GM12874 (cell line): ENCODE measurements at regions not wholly inside any gene's neighbourhood (a gene's known extent, or its start where the extent isn't known, plus 50 kb on each side); places are given as distances from the start of the nearest gene placed in this dataset.

ENCODE experiments used
- TF ChIP-seq, protein P1 (sequence below): IDR thresholded peaks from 2 replicates; pipeline ENCODE4 v1.5.1; 2011; ENCODE audit warnings: low read depth, mild to moderate bottlenecking, control low read depth, low read length, moderate library complexity; ENCODE audit not compliant: insufficient read depth

DNA sequence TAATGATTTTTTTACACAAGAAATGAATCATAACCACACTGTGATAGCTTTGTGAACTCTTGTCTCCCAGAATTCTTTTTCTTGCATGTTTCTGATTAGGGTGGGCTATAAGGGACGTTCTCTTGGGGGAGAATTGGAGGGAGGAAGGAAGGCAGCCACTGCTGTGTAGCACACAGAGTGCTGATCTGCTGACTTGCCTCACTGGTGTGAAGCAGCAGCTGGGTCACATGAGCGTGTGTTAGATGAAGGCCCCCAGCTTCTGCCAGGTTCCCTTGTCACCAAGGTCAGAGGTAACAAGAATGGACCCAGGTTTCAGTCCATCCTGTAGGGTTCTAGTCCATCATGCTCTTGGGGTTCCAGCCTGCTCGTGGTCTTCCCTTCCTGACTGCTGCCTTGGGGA is 107.4 kb upstream of the GLI2 start:
- TF ChIP-seq, protein P1, sequence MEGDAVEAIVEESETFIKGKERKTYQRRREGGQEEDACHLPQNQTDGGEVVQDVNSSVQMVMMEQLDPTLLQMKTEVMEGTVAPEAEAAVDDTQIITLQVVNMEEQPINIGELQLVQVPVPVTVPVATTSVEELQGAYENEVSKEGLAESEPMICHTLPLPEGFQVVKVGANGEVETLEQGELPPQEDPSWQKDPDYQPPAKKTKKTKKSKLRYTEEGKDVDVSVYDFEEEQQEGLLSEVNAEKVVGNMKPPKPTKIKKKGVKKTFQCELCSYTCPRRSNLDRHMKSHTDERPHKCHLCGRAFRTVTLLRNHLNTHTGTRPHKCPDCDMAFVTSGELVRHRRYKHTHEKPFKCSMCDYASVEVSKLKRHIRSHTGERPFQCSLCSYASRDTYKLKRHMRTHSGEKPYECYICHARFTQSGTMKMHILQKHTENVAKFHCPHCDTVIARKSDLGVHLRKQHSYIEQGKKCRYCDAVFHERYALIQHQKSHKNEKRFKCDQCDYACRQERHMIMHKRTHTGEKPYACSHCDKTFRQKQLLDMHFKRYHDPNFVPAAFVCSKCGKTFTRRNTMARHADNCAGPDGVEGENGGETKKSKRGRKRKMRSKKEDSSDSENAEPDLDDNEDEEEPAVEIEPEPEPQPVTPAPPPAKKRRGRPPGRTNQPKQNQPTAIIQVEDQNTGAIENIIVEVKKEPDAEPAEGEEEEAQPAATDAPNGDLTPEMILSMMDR = no peak

DNA sequence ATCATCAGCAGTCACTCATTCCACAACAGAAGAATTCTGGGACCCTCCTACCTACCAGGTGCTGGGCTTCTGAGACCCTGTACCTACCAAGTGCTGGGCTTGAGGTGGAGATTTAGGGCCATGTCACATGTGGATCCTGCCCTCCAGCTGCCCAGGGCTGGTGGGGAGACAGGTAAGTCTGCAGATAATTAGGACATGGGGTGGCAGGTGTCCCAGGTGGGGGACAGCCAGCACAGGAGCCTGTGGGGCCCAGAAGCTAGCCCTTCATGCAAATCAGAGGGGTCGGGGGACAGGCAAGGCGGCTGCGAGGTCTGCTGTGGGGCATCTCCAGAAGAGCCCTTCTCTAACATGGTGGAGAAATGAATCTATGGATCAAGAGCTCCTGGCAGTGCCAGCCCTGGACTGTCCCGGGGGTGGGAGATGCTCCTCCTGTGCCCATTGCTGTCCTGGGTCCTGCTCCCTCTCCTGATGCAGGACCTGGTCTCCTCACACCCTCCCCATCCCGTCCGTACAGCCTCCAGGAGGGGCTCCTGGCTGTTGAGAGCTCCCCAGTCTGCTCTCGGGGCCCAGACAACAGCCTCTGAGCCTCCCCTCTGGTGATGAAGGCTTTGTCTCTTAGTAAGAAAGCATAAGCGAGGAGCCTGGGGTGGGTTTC is 106.3 kb upstream of the GLI2 start:
- TF ChIP-seq, protein P1 = no peak

DNA sequence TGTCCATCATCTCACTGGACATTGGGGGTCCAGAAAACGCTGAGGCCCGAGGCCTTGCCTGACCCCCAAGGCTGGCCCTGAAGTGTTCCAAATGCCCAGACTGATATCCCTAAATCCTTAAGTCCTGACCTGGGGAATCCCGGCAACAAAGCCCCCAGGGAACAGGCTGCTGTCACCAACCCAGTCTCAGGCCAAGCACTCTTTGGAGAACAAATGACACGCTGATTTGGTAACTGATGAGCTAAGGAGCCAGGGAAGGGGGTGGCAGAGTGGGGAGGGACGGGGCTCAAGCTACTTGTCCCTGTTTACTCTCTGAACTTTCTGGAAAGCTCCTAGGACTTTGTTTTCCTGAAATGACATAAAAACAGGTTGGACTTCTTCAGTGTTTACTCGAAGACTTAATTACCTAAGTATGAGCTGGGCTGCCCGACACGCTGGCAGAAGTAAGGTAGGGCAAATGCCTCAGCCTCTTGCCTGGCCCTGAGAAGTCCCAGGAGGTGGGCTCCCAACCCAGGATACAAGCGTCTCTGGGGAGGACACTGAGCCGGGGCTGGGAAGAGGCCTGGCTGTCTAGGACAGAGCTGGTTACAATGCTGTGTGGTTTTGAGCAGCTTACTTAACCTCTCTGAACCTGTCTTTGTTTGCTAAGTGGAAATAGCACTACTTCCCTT is 105.5 kb upstream of the GLI2 start:
- TF ChIP-seq, protein P1 = no peak

DNA sequence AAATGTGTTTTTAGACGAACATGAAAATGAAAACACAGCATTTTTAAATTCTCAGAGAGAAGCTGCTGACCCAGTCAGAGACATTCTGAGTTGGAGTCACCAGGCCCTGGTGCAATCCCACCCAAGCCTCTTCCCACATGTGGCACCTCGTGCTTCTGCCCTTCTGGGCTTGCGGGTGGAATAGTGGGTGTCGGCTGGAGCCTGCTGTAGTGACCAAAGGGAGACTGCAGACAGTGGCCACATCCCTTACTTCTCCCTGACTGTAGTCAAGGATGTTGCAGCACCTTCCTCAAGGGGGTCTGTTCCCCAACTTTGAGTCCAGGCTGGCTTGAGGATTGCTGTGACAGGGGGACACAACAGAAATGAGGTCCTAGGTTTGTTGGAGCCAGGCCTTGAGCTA is 104.4 kb upstream of the GLI2 start:
- TF ChIP-seq, protein P1 = no peak

GRCh38 chr2:120631724-120632123 is 103.9 kb upstream of the GLI2 start:
- TF ChIP-seq, protein P1 = no peak

- TF ChIP-seq, protein P1 = no peak
Observed at GRCh38 chr2:120632796-120633646, 102.6 kb upstream of the GLI2 start.

DNA sequence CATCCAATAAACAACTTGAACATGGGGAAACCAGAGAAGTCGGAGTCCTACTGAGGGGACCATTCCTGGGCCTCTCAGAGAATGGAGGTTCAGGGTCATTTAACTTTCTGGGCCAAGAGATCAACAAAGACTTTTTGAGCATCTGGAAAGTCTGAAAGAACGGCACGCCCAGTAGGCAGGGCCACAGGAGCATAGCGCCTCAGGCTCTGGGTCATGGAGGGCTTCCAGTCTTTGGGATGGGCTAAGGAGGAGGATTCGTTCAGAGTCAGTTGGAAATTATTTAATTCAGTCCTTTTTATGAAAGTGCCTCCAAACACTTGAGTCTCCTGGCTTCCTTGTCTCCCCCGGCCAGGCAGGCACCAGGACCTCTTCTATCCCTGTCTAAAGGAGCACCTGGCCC is 101.1 kb upstream of the GLI2 start:
- TF ChIP-seq, protein P1 = no peak
